ENCODE measurements at regions not wholly inside any gene's neighbourhood (a gene's known extent, or its start where the extent isn't known, plus 50 kb on each side); places are given as distances from the start of the nearest gene placed in this dataset.

- Histone ChIP-seq H3K9ac (replicated peaks; ENCODE audit: extremely low read depth, insufficient read depth, low read length) (no peak overlapping the region), H3K79me2 (ENCODE audit: control insufficient read depth, insufficient read depth, low read length) (no peaks in the 10 kb centered on the region), H3K4me2 (ENCODE audit: insufficient read depth, low read length) (no peak overlapping the region), H3K4me1 (ENCODE audit: control insufficient read depth, extremely low read depth, insufficient read depth, low read length) (no peaks in the 10 kb centered on the region), H3K36me3 (ENCODE audit: control insufficient read depth in 2 of 2, extremely low read depth in 1 of 2, insufficient read depth in 2 of 2, low read length in 2 of 2) (no peaks in the 10 kb centered on the region), H3K9me1 (replicated peaks; ENCODE audit: control insufficient read depth, extremely low read depth, insufficient read depth, low read length) (no peaks in the 10 kb centered on the region), H2AFZ (ENCODE audit: low read depth, low read length) (no peak overlapping the region), H3K4me3 (replicated peaks in 1 of 3; ENCODE audit: insufficient read depth in 1 of 3, low read depth in 1 of 3, low read length in 3 of 3) (no peak overlapping the region), H3K27me3 (ENCODE audit: control insufficient read depth in 2 of 2, insufficient read depth in 2 of 2, low read length in 2 of 2) (no peaks in the 10 kb centered on the region), H3K27ac (ENCODE audit: insufficient read depth, low read depth, low read length) (no peak overlapping the region), H4K20me1 (replicated peaks; ENCODE audit: control insufficient read depth, extremely low read depth, insufficient read depth, low read length) (no peaks in the 10 kb centered on the region), H3K9me3 (replicated peaks; ENCODE audit: control insufficient read depth, insufficient read depth, low read length) (no peaks in the 10 kb centered on the region)
- BruUV-seq (replicated peaks) = no TSS peak
- no peak for TF ChIP-seq FOS (IDR thresholded peaks at IDR 0.05; ENCODE audit: borderline replicate concordance, insufficient read depth, low read length)
- no peak for TF ChIP-seq GATA2 (IDR thresholded peaks at IDR 0.05; ENCODE audit: insufficient read depth, insufficient read length, low read depth, low read length)
- TF ChIP-seq POLR2A (IDR thresholded peaks at IDR 0.05; ENCODE audit: low read depth, low read length) = no peak
- TF ChIP-seq, protein P1, sequence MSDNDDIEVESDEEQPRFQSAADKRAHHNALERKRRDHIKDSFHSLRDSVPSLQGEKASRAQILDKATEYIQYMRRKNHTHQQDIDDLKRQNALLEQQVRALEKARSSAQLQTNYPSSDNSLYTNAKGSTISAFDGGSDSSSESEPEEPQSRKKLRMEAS (IDR thresholded peaks at IDR 0.05; ENCODE audit: insufficient read depth, insufficient read length) = no peak
- no peak for TF ChIP-seq MYC (IDR thresholded peaks at IDR 0.05; ENCODE audit: low read depth, low read length)
- TF ChIP-seq, protein P2, sequence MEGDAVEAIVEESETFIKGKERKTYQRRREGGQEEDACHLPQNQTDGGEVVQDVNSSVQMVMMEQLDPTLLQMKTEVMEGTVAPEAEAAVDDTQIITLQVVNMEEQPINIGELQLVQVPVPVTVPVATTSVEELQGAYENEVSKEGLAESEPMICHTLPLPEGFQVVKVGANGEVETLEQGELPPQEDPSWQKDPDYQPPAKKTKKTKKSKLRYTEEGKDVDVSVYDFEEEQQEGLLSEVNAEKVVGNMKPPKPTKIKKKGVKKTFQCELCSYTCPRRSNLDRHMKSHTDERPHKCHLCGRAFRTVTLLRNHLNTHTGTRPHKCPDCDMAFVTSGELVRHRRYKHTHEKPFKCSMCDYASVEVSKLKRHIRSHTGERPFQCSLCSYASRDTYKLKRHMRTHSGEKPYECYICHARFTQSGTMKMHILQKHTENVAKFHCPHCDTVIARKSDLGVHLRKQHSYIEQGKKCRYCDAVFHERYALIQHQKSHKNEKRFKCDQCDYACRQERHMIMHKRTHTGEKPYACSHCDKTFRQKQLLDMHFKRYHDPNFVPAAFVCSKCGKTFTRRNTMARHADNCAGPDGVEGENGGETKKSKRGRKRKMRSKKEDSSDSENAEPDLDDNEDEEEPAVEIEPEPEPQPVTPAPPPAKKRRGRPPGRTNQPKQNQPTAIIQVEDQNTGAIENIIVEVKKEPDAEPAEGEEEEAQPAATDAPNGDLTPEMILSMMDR (IDR thresholded peaks at IDR 0.05; ENCODE audit: extremely low read depth in 1 of 2, insufficient read depth in 1 of 2, low read depth in 1 of 2, low read length in 2 of 2) = no peak
- TF ChIP-seq POLR2AphosphoS5 (IDR thresholded peaks at IDR 0.05; ENCODE audit: insufficient read depth, low read depth, low read length) = no peak
- intact Hi-C loops (cut with micrococcal nuclease) (no loop called here), dilution Hi-C loops (cut with MboI; ENCODE audit: extremely low pct_ligation_motif_present, low sequenced_read_pairs) (no loop called here)
- FAIRE-seq (no peak), DNase-seq (ENCODE audit: low read depth, low spot score) (no peak)
- POLR2A ChIA-PET = no interaction called here
- CTCF ChIA-PET = no interaction called here
Measured at GRCh38 chr2:150050036-150050435, 437.4 kb downstream of the RND3 start.
